ENCODE measurements at regions not wholly inside any gene's neighbourhood (a gene's known extent, or its start where the extent isn't known, plus 50 kb on each side); places are given as distances from the start of the nearest gene placed in this dataset.

GRCh38 chr13:72473321-72473720, 254.1 kb downstream of the MZT1 start:
- FAIRE-seq (no peak), DNase-seq (ENCODE audit: insufficient read length) (no peak)
- TF ChIP-seq POLR2A (IDR thresholded peaks at IDR 0.05; ENCODE audit: low read depth, low read length) (no peak), POLR2AphosphoS5 (IDR thresholded peaks at IDR 0.05; ENCODE audit: low read depth, low read length) (no peak), TAF1 (IDR thresholded peaks at IDR 0.05; ENCODE audit: borderline replicate concordance, low read depth, low read length) (no peak)

GRCh38 chr13:72469906-72470305, 257.5 kb downstream of the MZT1 start:
- TF ChIP-seq TAF1 (IDR thresholded peaks at IDR 0.05; ENCODE audit: borderline replicate concordance, low read depth, low read length) = no peak
- no peak for TF ChIP-seq POLR2A (IDR thresholded peaks at IDR 0.05; ENCODE audit: low read depth, low read length)
- TF ChIP-seq POLR2AphosphoS5 (IDR thresholded peaks at IDR 0.05; ENCODE audit: low read depth, low read length) = no peak

GRCh38 chr13:72463561-72463960, 263.9 kb downstream of the MZT1 start:
- no peak for TF ChIP-seq POLR2A (IDR thresholded peaks at IDR 0.05; ENCODE audit: low read depth, low read length)
- TF ChIP-seq TAF1 (IDR thresholded peaks at IDR 0.05; ENCODE audit: borderline replicate concordance, low read depth, low read length) = no peak
- TF ChIP-seq POLR2AphosphoS5 (IDR thresholded peaks at IDR 0.05; ENCODE audit: low read depth, low read length) = no peak
- FAIRE-seq (no peak), DNase-seq (ENCODE audit: insufficient read length) (no peak)

More at GRCh38 chr13:72469906-72470305, 257.5 kb downstream of the MZT1 start:
- DNase-seq (ENCODE audit: insufficient read length) (no peak), FAIRE-seq (no peak)

- TF ChIP-seq POLR2AphosphoS5 (IDR thresholded peaks at IDR 0.05; ENCODE audit: low read depth, low read length) (no peak), POLR2A (IDR thresholded peaks at IDR 0.05; ENCODE audit: low read depth, low read length) (no peak), TAF1 (IDR thresholded peaks at IDR 0.05; ENCODE audit: borderline replicate concordance, low read depth, low read length) (no peak)
- FAIRE-seq (no peak), DNase-seq (ENCODE audit: insufficient read length) (no peak)
Observed at GRCh38 chr13:72462726-72463125, 264.7 kb downstream of the MZT1 start.

- FAIRE-seq = no peak
Observed at GRCh38 chr13:72462166-72462565, 265.3 kb downstream of the MZT1 start.

GRCh38 chr13:72458701-72459100, 268.7 kb downstream of the MZT1 start:
- TF ChIP-seq POLR2AphosphoS5 (IDR thresholded peaks at IDR 0.05; ENCODE audit: low read depth, low read length) (no peak), POLR2A (IDR thresholded peaks at IDR 0.05; ENCODE audit: low read depth, low read length) (no peak), TAF1 (IDR thresholded peaks at IDR 0.05; ENCODE audit: borderline replicate concordance, low read depth, low read length) (no peak)
- DNase-seq (ENCODE audit: insufficient read length) (no peak), FAIRE-seq (no peak)

More at GRCh38 chr13:72462166-72462565, 265.3 kb downstream of the MZT1 start:
- no peak for DNase-seq (ENCODE audit: insufficient read length)
- no peak for TF ChIP-seq POLR2A (IDR thresholded peaks at IDR 0.05; ENCODE audit: low read depth, low read length)
- no peak for TF ChIP-seq TAF1 (IDR thresholded peaks at IDR 0.05; ENCODE audit: borderline replicate concordance, low read depth, low read length)
- no peak for TF ChIP-seq POLR2AphosphoS5 (IDR thresholded peaks at IDR 0.05; ENCODE audit: low read depth, low read length)

GRCh38 chr13:72457151-72457550, 270.3 kb downstream of the MZT1 start:
- FAIRE-seq (no peak), DNase-seq (ENCODE audit: insufficient read length) (no peak)
- TF ChIP-seq POLR2A (IDR thresholded peaks at IDR 0.05; ENCODE audit: low read depth, low read length) = no peak
- TF ChIP-seq TAF1 (IDR thresholded peaks at IDR 0.05; ENCODE audit: borderline replicate concordance, low read depth, low read length) = no peak
- no peak for TF ChIP-seq POLR2AphosphoS5 (IDR thresholded peaks at IDR 0.05; ENCODE audit: low read depth, low read length)

- FAIRE-seq (no peak), DNase-seq (ENCODE audit: insufficient read length) (no peak)
- no peak for TF ChIP-seq POLR2AphosphoS5 (IDR thresholded peaks at IDR 0.05; ENCODE audit: low read depth, low read length)
- no peak for TF ChIP-seq POLR2A (IDR thresholded peaks at IDR 0.05; ENCODE audit: low read depth, low read length)
- no peak for TF ChIP-seq TAF1 (IDR thresholded peaks at IDR 0.05; ENCODE audit: borderline replicate concordance, low read depth, low read length)
Observed at GRCh38 chr13:72456486-72456885, 270.9 kb downstream of the MZT1 start.

GRCh38 chr13:72453161-72453560, 274.3 kb downstream of the MZT1 start:
- DNase-seq (ENCODE audit: insufficient read length) (no peak), FAIRE-seq (no peak)
- TF ChIP-seq POLR2AphosphoS5 (IDR thresholded peaks at IDR 0.05; ENCODE audit: low read depth, low read length) (no peak), TAF1 (IDR thresholded peaks at IDR 0.05; ENCODE audit: borderline replicate concordance, low read depth, low read length) (no peak), POLR2A (IDR thresholded peaks at IDR 0.05; ENCODE audit: low read depth, low read length) (no peak)

GRCh38 chr13:72448082-72448481, 279.3 kb downstream of the MZT1 start:
- TF ChIP-seq TAF1 (IDR thresholded peaks at IDR 0.05; ENCODE audit: borderline replicate concordance, low read depth, low read length) = no peak
- TF ChIP-seq POLR2A (IDR thresholded peaks at IDR 0.05; ENCODE audit: low read depth, low read length) = no peak
- TF ChIP-seq POLR2AphosphoS5 (IDR thresholded peaks at IDR 0.05; ENCODE audit: low read depth, low read length) = no peak
- no peak for FAIRE-seq
- no peak for DNase-seq (ENCODE audit: insufficient read length)

GRCh38 chr13:72444999-72445398, 282.4 kb downstream of the MZT1 start:
- FAIRE-seq = no peak
- no peak for DNase-seq (ENCODE audit: insufficient read length)
- TF ChIP-seq POLR2A (IDR thresholded peaks at IDR 0.05; ENCODE audit: low read depth, low read length) (no peak), POLR2AphosphoS5 (IDR thresholded peaks at IDR 0.05; ENCODE audit: low read depth, low read length) (no peak), TAF1 (IDR thresholded peaks at IDR 0.05; ENCODE audit: borderline replicate concordance, low read depth, low read length) (no peak)

GRCh38 chr13:72437458-72437857, 290.0 kb downstream of the MZT1 start:
- no peak for FAIRE-seq
- TF ChIP-seq TAF1 (IDR thresholded peaks at IDR 0.05; ENCODE audit: borderline replicate concordance, low read depth, low read length) = no peak
- no peak for TF ChIP-seq POLR2A (IDR thresholded peaks at IDR 0.05; ENCODE audit: low read depth, low read length)
- no peak for TF ChIP-seq POLR2AphosphoS5 (IDR thresholded peaks at IDR 0.05; ENCODE audit: low read depth, low read length)
- no peak for DNase-seq (ENCODE audit: insufficient read length)

- FAIRE-seq (no peak), DNase-seq (ENCODE audit: insufficient read length) (no peak)
- TF ChIP-seq POLR2AphosphoS5 (IDR thresholded peaks at IDR 0.05; ENCODE audit: low read depth, low read length) (no peak), TAF1 (IDR thresholded peaks at IDR 0.05; ENCODE audit: borderline replicate concordance, low read depth, low read length) (no peak), POLR2A (IDR thresholded peaks at IDR 0.05; ENCODE audit: low read depth, low read length) (no peak)
Observed at GRCh38 chr13:72435251-72435650, 292.2 kb downstream of the MZT1 start.
